Neural progenitor cell (in vitro differentiated cells): ENCODE measurements at regions not wholly inside any gene's neighbourhood (a gene's known extent, or its start where the extent isn't known, plus 50 kb on each side); places are given as distances from the start of the nearest gene placed in this dataset.
"Not testable (repeated sequence)": the region's sequence is repeated elsewhere in the genome, so short reads cannot be mapped to it uniquely, and the experiment has no call there.

Experiments
- DNase-seq: peaks from one replicate; pipeline ENCODE4 v3.0.0-alpha.2; 2016; ENCODE audit warnings: low spot score
- H2AFZ ChIP-seq: fragments of 200-600 bp; sonication (generic); replicated peaks from 2 replicates; pipeline ENCODE4 v1.6.1; 2016; ENCODE audit warnings: antibody characterized with exemption
- H3F3A ChIP-seq: fragments of 200-600 bp; sonication (generic); 2 replicates; pipeline ENCODE4 v1.6.1; 2016; ENCODE audit warnings: antibody characterized with exemption, low read depth
- H3K27ac ChIP-seq: fragments of 200-600 bp; sonication (generic); 2 replicates; pipeline ENCODE4 v1.5.1; 2016; ENCODE audit warnings: mild to moderate bottlenecking
- H3K27me3 ChIP-seq: fragments of 200-600 bp; sonication (generic); 2 replicates; pipeline ENCODE4 v1.6.1; 2016; ENCODE audit warnings: mild to moderate bottlenecking, moderate library complexity
- H3K36me3 ChIP-seq: fragments of 200-600 bp; sonication (generic); 2 replicates; pipeline ENCODE4 v1.5.1; 2016
- H3K4me1 ChIP-seq: fragments of 200-600 bp; sonication (generic); 2 replicates; pipeline ENCODE4 v1.6.1; 2016; ENCODE audit warnings: mixed run types
- H3K4me2 ChIP-seq: fragments of 200-600 bp; sonication (generic); 2 replicates; pipeline ENCODE4 v1.6.1; 2016
- H3K4me3 ChIP-seq: fragments of 200-600 bp; sonication (generic); 2 replicates; pipeline ENCODE4 v1.5.1; 2016
- H3K79me2 ChIP-seq: fragments of 200-600 bp; sonication (generic); 2 replicates; pipeline ENCODE4 v1.6.1; 2016; ENCODE audit warnings: low read depth
- H3K9ac ChIP-seq: fragments of 200-600 bp; sonication (generic); 2 replicates; pipeline ENCODE4 v1.6.1; 2016
- H3K9me3 ChIP-seq: fragments of 200-600 bp; sonication (generic); 2 replicates; pipeline ENCODE4 v1.5.1; 2016; ENCODE audit warnings: low read depth
- H4K20me1 ChIP-seq: fragments of 200-600 bp; sonication (generic); 2 replicates; pipeline ENCODE4 v1.6.1; 2016; ENCODE audit warnings: low read depth
- H3K27ac Mint-ChIP-seq: 3 replicates; pipeline ENCODE4 v1.8.0; 2021; ENCODE audit warnings: mixed read lengths
- H3K27me3 Mint-ChIP-seq: 2 replicates; pipeline ENCODE4 v1.8.0; 2022; ENCODE audit warnings: low read depth, mild to moderate bottlenecking, inconsistent platforms, moderate library complexity, mixed read lengths; ENCODE audit not compliant: insufficient read depth
- H3K36me3 Mint-ChIP-seq: 3 replicates; pipeline ENCODE4 v1.8.0; 2021; ENCODE audit warnings: mixed read lengths
- H3K4me1 Mint-ChIP-seq: 3 replicates; pipeline ENCODE4 v1.8.0; 2021; ENCODE audit warnings: mixed read lengths
- H3K4me3 Mint-ChIP-seq: 3 replicates; pipeline ENCODE4 v1.8.0; 2021; ENCODE audit warnings: mild to moderate bottlenecking, moderate library complexity, mixed read lengths
- H3K9me3 Mint-ChIP-seq: 3 replicates; pipeline ENCODE4 v1.8.0; 2020; ENCODE audit warnings: mixed read lengths
- EZH2 ChIP-seq: fragments of 200-600 bp; sonication (generic); IDR thresholded peaks from 2 replicates; pipeline ENCODE4 v1.6.1; 2017; ENCODE audit warnings: antibody characterized with exemption, mild to moderate bottlenecking, moderate library complexity
- EZH2phosphoT487 ChIP-seq: fragments of 200-600 bp; sonication (generic); IDR thresholded peaks from 2 replicates; pipeline ENCODE4 v1.6.1; 2017; ENCODE audit warnings: antibody characterized with exemption
- TF ChIP-seq, protein P1 (sequence below): fragments of 200-600 bp; sonication (generic); IDR thresholded peaks from 2 replicates; pipeline ENCODE4 v1.5.1; 2017; ENCODE audit warnings: antibody characterized with exemption, mild to moderate bottlenecking

GRCh38 chr19:28359431-28360414 lies 853.2 kb downstream of the UQCRFS1 start:
- Histone ChIP-seq H3K79me2 (no peaks in the 10 kb centered on the region), H3F3A (no peaks in the 10 kb centered on the region), H3K27me3 (no peaks in the 10 kb centered on the region), H3K4me3 (no peak overlapping the region), H3K36me3 (no peaks in the 10 kb centered on the region), H2AFZ (no peak overlapping the region), H3K4me1 (peaks cover 17% of the 10 kb centered on the region), H3K9me3 (no peaks in the 10 kb centered on the region), H3K27ac (no peak overlapping the region), H3K9ac (no peak overlapping the region), H3K4me2 (no peak overlapping the region), H4K20me1 (no peaks in the 10 kb centered on the region)
- Mint-ChIP-seq H3K27me3 (peaks cover 2% of the 10 kb centered on the region), H3K36me3 (no peaks in the 10 kb centered on the region), H3K4me3 (no peak overlapping the region), H3K27ac (no peak overlapping the region), H3K9me3 (peaks cover 2% of the 10 kb centered on the region), H3K4me1 (no peaks in the 10 kb centered on the region)
- no peak for DNase-seq
- TF ChIP-seq EZH2phosphoT487 (no peak), EZH2 (no peak)
- TF ChIP-seq, protein P1, sequence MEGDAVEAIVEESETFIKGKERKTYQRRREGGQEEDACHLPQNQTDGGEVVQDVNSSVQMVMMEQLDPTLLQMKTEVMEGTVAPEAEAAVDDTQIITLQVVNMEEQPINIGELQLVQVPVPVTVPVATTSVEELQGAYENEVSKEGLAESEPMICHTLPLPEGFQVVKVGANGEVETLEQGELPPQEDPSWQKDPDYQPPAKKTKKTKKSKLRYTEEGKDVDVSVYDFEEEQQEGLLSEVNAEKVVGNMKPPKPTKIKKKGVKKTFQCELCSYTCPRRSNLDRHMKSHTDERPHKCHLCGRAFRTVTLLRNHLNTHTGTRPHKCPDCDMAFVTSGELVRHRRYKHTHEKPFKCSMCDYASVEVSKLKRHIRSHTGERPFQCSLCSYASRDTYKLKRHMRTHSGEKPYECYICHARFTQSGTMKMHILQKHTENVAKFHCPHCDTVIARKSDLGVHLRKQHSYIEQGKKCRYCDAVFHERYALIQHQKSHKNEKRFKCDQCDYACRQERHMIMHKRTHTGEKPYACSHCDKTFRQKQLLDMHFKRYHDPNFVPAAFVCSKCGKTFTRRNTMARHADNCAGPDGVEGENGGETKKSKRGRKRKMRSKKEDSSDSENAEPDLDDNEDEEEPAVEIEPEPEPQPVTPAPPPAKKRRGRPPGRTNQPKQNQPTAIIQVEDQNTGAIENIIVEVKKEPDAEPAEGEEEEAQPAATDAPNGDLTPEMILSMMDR: no peak

- TF ChIP-seq EZH2 (no peak), EZH2phosphoT487 (no peak)
- TF ChIP-seq, protein P1: no peak
- H3F3A ChIP-seq: no peaks in the 10 kb centered on the region
- Mint-ChIP-seq H3K27me3 (no peaks in the 10 kb centered on the region), H3K27ac (no peak overlapping the region), H3K36me3 (no peaks in the 10 kb centered on the region), H3K4me1 (no peaks in the 10 kb centered on the region), H3K4me3 (no peak overlapping the region), H3K9me3 (no peaks in the 10 kb centered on the region)
- H4K20me1 ChIP-seq: no peaks in the 10 kb centered on the region
- DNase-seq: peak; percentile 14
- no peaks in the 10 kb centered on the region for H3K27me3 ChIP-seq
- H2AFZ ChIP-seq: no peak overlapping the region
- H3K27ac ChIP-seq: no peak overlapping the region
- no peaks in the 10 kb centered on the region for H3K36me3 ChIP-seq
- H3K9ac ChIP-seq: no peak overlapping the region
- H3K4me3 ChIP-seq: no peak overlapping the region
- H3K4me2 ChIP-seq: no peak overlapping the region
- peaks cover 17% of the 10 kb centered on the region for H3K4me1 ChIP-seq
- H3K79me2 ChIP-seq: no peaks in the 10 kb centered on the region
- no peaks in the 10 kb centered on the region for H3K9me3 ChIP-seq
Observed at GRCh38 chr19:28358633-28359032, 854.3 kb downstream of the UQCRFS1 start.

DNA sequence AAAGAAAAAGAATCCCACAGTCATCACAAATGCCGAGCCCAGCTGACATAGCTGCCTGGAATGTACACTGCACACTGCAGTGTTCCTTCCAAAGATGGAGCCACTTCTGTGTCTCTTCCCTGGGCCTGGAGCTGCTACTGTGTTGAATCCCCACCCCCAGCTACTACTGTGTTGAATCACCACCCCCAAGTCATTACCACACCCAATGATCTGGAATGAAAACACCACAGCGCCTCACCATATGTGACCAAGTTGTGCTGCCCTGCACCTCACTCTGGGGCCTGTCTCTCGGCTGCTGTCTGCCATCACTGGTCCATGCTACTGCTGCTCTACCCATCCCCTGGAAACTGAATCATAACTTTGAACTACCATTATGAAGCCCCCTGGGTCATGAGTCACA lies 861.2 kb downstream of the UQCRFS1 start:
- H2AFZ ChIP-seq: no peak overlapping the region
- DNase-seq: no peak
- no peak overlapping the region for H3K9ac ChIP-seq
- no peaks in the 10 kb centered on the region for H3K4me1 Mint-ChIP-seq
- peaks cover 6% of the 10 kb centered on the region for H3K9me3 Mint-ChIP-seq
- no peaks in the 10 kb centered on the region for H3K9me3 ChIP-seq
- H3K4me3 Mint-ChIP-seq: no peak overlapping the region
- H3F3A ChIP-seq: no peaks in the 10 kb centered on the region
- no peaks in the 10 kb centered on the region for H3K27me3 Mint-ChIP-seq
- no peaks in the 10 kb centered on the region for H3K27me3 ChIP-seq
- no peaks in the 10 kb centered on the region for H3K4me1 ChIP-seq
- TF ChIP-seq, protein P1: no peak
- TF ChIP-seq EZH2 (no peak), EZH2phosphoT487 (no peak)
- no peaks in the 10 kb centered on the region for H3K36me3 Mint-ChIP-seq
- H3K4me3 ChIP-seq: no peak overlapping the region
- H3K4me2 ChIP-seq: no peak overlapping the region
- no peaks in the 10 kb centered on the region for H4K20me1 ChIP-seq
- no peaks in the 10 kb centered on the region for H3K36me3 ChIP-seq
- H3K27ac Mint-ChIP-seq: no peak overlapping the region
- no peak overlapping the region for H3K27ac ChIP-seq
- no peaks in the 10 kb centered on the region for H3K79me2 ChIP-seq

DNA sequence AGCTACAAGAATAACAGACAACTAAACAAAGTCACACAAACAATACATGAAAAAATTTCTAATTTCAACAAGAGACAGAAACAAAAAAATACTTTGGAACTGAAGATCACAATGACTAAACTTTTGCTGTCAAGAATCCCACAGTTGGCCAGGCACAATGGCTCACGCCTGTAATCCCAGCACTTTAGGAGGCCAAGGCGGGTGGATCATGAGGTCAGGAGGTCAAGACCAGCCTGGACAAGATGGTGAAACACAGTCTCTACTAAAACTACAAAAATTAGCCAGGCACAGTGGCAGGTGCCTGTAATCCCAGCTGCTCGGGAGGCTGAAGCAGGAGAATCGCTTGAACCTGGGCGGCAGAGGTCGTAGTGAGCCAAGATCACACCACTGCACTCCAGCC lies 861.6 kb downstream of the UQCRFS1 start:
- not testable (repeated sequence) for H3K9me3 ChIP-seq, H3K4me3 ChIP-seq, H3K79me2 ChIP-seq, H3K4me2 ChIP-seq, H3K27me3 Mint-ChIP-seq, H3K9me3 Mint-ChIP-seq, H3K27ac ChIP-seq, H3K36me3 ChIP-seq, H3K27ac Mint-ChIP-seq, H3K4me1 ChIP-seq, H3K4me3 Mint-ChIP-seq, H3K4me1 Mint-ChIP-seq, H4K20me1 ChIP-seq, H3K27me3 ChIP-seq, H3K36me3 Mint-ChIP-seq, H3K9ac ChIP-seq, DNase-seq, H3F3A ChIP-seq, H2AFZ ChIP-seq
